ENCODE measurements at regions not wholly inside any gene's neighbourhood (a gene's known extent, or its start where the extent isn't known, plus 50 kb on each side); places are given as distances from the start of the nearest gene placed in this dataset.

DNA sequence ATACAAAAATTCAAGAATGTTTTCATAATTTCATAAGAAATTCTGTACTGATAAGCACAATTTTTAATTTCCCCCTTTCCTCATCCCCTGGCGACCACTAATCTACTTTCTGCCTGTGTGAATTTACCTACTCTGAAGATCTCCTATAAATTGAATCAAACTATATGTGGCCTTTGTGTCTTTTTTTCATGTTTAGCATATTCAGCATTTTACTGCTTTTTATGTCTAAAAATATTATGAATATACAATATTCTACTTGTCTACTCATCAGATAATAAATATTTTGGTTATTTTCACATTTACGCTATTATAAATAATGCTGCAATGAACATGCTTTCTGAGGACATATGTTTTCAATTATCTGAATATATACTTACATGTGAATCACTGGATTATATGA lies 144.8 kb downstream of the CYLC2 start:
- no peaks in the 10 kb centered on the region for H3K9me3 ChIP-seq (ENCODE audit: insufficient read depth in 2 of 2, low read depth in 1 of 2, low read length in 1 of 2)
- H3K14ac ChIP-seq (ENCODE audit: insufficient read length) = no peak overlapping the region
- no peak overlapping the region for H3K4me2 ChIP-seq (ENCODE audit: insufficient read depth in 1 of 2, low read depth in 2 of 2, low read length in 2 of 2)
- no peak overlapping the region for H2BK15ac ChIP-seq (ENCODE audit: low read length)
- no peak overlapping the region for H2BK5ac ChIP-seq (ENCODE audit: low read depth, low read length)
- no peak overlapping the region for H3K4ac ChIP-seq (replicated peaks; ENCODE audit: insufficient read length, low read depth, low read length)
- H2BK120ac ChIP-seq (replicated peaks; ENCODE audit: low read depth, low read length) = no peak overlapping the region
- no peak overlapping the region for H3K4me3 ChIP-seq (ENCODE audit: extremely low read depth in 1 of 4, insufficient read depth in 2 of 4, low read depth in 3 of 4, low read length in 4 of 4)
- no peaks in the 10 kb centered on the region for H4K20me1 ChIP-seq (replicated peaks in 1 of 2; ENCODE audit: control insufficient read depth in 1 of 2, insufficient read depth in 2 of 2, low read length in 2 of 2)
- H4K91ac ChIP-seq (replicated peaks; ENCODE audit: insufficient read length, low read length) = no peak overlapping the region
- FAIRE-seq = no peak
- no peaks in the 10 kb centered on the region for H3K4me1 ChIP-seq (replicated peaks in 1 of 4; ENCODE audit: control insufficient read depth in 3 of 4, insufficient read depth in 4 of 4, low read length in 3 of 4)
- no peak for DNase-seq (ENCODE audit: low read depth in 1 of 2, low spot score in 2 of 2)
- H3K27ac ChIP-seq (ENCODE audit: low read depth, low read length) = no peak overlapping the region
- no peak overlapping the region for H3K9ac ChIP-seq (replicated peaks in 1 of 4; ENCODE audit: extremely low read depth in 1 of 4, low read depth in 3 of 4, low read length in 3 of 4)
- no peak overlapping the region for H3K23ac ChIP-seq (ENCODE audit: insufficient read length)
- no peaks in the 10 kb centered on the region for H3K27me3 ChIP-seq (replicated peaks in 1 of 4; ENCODE audit: control insufficient read depth in 3 of 4, extremely low read depth in 1 of 4, insufficient read depth in 3 of 4, low read length in 3 of 4)
- CTCF ChIA-PET (ENCODE audit: partially characterized antibody) = no interaction called here
- H3K79me2 ChIP-seq (ENCODE audit: control insufficient read depth in 1 of 2, insufficient read depth in 2 of 2, low read length in 2 of 2) = no peaks in the 10 kb centered on the region
- H4K5ac ChIP-seq (ENCODE audit: insufficient read length, low read depth, low read length) = no peak overlapping the region
- H3K18ac ChIP-seq (ENCODE audit: extremely low read depth, low read length) = no peak overlapping the region
- H3K79me1 ChIP-seq (ENCODE audit: low read depth, low read length) = no peaks in the 10 kb centered on the region
- H2AFZ ChIP-seq (ENCODE audit: low read length) = no peak overlapping the region
- POLR2A ChIA-PET (ENCODE audit: partially characterized antibody) = no interaction called here
- H2BK12ac ChIP-seq (ENCODE audit: low read depth, low read length) = no peak overlapping the region
- H3K23me2 ChIP-seq (ENCODE audit: low read depth, low read length) = no peaks in the 10 kb centered on the region
- no peak overlapping the region for H2AK5ac ChIP-seq (ENCODE audit: low read depth, low read length)
- no peak overlapping the region for H2BK20ac ChIP-seq (ENCODE audit: low read length)
- H3K56ac ChIP-seq (replicated peaks; ENCODE audit: insufficient read length, low read depth, low read length) = no peak overlapping the region
- H3K36me3 ChIP-seq (ENCODE audit: control insufficient read depth in 2 of 4, insufficient read depth in 4 of 4, low read length in 3 of 4) = no peaks in the 10 kb centered on the region; a peak in 1 of 8 replicates
- WGBS, 2 experiments (ENCODE audit: extremely low coverage in 1 of 2, insufficient coverage in 1 of 2, insufficient read length in 1 of 2, insufficient replicate concordance in 2 of 2, low coverage in 1 of 2, low lambda C conversion rate in 2 of 2, missing lambda C conversion rate in 1 of 2) = 70% methylated on average over 2 of the region's 2 CpGs; no CpG with 5 or more reads in 1 of the 2 experiments
- no peak overlapping the region for H4K8ac ChIP-seq (ENCODE audit: extremely low read depth, insufficient read depth, low read length)
- no peak for TF ChIP-seq CBX5 (IDR thresholded peaks at IDR 0.05; ENCODE audit: low read depth, low read length)
- no peak for TF ChIP-seq YY1 (IDR thresholded peaks at IDR 0.05; ENCODE audit: low read depth, low read length)
- no peak for TF ChIP-seq SUZ12 (IDR thresholded peaks at IDR 0.05; ENCODE audit: low read length)
- TF ChIP-seq KDM5A (IDR thresholded peaks at IDR 0.05; ENCODE audit: low read length) = no peak
- TF ChIP-seq BACH1 (IDR thresholded peaks at IDR 0.05; ENCODE audit: low read length) = no peak
- TF ChIP-seq ZNF274 (IDR thresholded peaks at IDR 0.05; ENCODE audit: borderline replicate concordance, extremely low read depth, low read length) = no peak
- no peak for TF ChIP-seq NANOG (IDR thresholded peaks at IDR 0.05; ENCODE audit: insufficient read depth, low read depth, low read length, poor library complexity, severe bottlenecking)
- TF ChIP-seq SRF (IDR thresholded peaks at IDR 0.05; ENCODE audit: low read depth, low read length) = no peak
- no peak for TF ChIP-seq HDAC6 (IDR thresholded peaks at IDR 0.05; ENCODE audit: low read depth, low read length)
- TF ChIP-seq, protein P1, sequence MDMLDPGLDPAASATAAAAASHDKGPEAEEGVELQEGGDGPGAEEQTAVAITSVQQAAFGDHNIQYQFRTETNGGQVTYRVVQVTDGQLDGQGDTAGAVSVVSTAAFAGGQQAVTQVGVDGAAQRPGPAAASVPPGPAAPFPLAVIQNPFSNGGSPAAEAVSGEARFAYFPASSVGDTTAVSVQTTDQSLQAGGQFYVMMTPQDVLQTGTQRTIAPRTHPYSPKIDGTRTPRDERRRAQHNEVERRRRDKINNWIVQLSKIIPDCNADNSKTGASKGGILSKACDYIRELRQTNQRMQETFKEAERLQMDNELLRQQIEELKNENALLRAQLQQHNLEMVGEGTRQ (IDR thresholded peaks at IDR 0.05; ENCODE audit: low read length) = no peak
- TF ChIP-seq PHF8 (conservative IDR thresholded peaks at IDR 0.05; ENCODE audit: low read depth, low read length) = no peak
- TF ChIP-seq TBP (IDR thresholded peaks at IDR 0.05; ENCODE audit: low read depth, low read length) = no peak
- no peak for TF ChIP-seq RFX5 (IDR thresholded peaks at IDR 0.05; ENCODE audit: borderline replicate concordance, low read depth, low read length)
- TF ChIP-seq TAF7 (optimal IDR thresholded peaks at IDR 0.05; ENCODE audit: borderline replicate concordance, low read depth, low read length) = no peak
